ENCODE measurements at regions not wholly inside any gene's neighbourhood (a gene's known extent, or its start where the extent isn't known, plus 50 kb on each side); places are given as distances from the start of the nearest gene placed in this dataset.
A peak's percentile ranks its signal among the peaks of the same experiment; 100 is the strongest.
"Not testable (repeated sequence)": the region's sequence is repeated elsewhere in the genome, so short reads cannot be mapped to it uniquely, and the experiment has no call there.

DNA sequence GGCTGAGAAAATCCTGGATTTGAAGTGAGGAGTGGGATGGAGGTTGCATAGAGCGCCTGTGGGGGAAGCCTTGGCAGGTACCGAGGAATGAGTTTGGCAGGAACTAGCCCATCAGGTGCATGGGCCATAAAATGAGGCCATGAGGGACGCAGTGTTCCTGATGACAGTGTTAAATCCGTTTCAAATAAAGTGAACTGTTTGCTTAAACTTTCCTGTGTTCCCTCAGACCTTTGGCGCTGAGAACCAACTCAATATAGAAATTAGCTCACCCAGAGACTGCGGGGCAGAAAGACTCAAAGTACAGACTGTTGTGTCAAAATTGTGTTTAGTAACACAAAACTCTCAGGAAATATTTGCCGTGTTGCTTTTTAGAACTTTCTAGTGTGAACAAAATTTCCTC is 250.0 kb upstream of the NR3C2 start:
- peak; percentile 74 for DNase-seq (ENCODE audit: low spot score)
- peak; percentile 89 for ATAC-seq

DNA sequence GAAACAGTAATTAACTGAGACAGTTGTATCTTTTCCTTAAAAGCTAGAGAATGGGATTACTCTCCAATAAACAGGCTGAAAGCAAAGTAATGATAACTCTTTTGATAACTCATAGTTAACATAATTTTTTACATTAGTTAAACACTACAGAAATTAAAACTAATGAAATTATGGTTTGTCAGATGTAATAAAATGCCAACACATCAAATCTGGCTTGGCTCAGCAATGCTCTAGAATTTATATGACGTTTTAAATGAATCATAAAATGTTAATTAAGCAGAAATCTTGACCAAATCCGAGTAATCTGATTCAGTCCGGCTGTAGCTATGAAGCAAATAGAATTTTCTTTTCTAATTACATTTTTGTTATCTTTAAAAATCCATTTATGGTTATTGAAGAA is 244.2 kb upstream of the NR3C2 start:
- no peak for ATAC-seq
- no peak for DNase-seq (ENCODE audit: low spot score)

DNA sequence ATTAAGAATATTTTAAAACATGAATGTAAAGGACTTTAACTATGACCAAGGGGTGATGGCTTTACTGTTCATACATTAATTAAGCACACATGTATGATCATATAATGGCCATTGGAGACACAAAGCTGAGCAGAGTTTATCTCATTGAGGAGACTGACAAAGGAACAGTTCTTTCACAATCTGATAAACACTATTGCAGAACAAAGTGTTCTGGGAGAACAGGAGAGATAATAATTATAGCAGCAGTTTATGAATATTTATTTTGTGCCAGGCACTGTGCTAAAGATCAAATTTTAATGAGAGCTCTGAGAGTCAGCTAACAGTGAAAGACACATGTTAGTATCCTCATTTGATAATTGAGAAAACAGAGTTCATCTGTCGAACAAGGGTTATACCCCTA is 242.4 kb upstream of the NR3C2 start:
- DNase-seq (ENCODE audit: low spot score) (no peak), ATAC-seq (peak; percentile 25)

DNA sequence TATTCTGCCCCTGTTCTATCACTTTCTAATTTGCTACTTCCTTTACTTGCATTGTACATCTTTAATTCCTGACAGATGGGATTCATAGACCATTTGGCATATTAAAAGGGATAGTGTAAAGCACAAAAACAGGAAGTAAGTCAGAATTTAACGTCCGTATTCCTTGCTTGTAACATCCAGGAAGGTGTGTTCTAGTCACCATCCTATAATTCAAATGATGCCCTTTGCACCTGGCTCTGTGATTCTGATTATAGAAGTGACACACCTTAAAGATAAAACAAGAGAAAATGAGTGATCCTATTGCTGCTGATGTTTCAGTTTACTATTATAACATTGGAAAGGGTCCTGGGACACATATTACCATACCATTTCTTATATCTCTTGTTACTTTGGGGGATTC is 238.7 kb upstream of the NR3C2 start:
- DNase-seq (ENCODE audit: low spot score) (no peak), ATAC-seq (no peak)

DNA sequence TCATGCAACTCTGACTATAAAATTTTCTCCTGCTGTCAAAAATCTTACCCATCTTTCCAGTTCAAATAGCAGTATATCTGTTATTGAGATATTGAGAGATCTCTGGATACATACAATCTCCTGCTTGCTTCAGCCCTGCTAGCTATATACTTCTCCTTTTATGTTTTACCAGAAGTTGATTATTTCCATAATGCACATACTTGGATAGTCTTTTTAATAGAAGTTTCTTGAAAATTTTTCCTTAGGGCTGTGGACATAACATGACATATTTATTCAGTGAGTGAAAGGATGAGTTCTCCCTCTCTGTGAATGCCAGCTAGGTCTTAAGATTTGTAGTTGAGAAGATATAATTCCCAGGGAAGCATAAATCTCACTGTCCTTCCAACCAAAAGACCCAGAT is 234.1 kb upstream of the NR3C2 start:
- DNase-seq (ENCODE audit: low spot score) = no peak
- ATAC-seq = no peak

DNA sequence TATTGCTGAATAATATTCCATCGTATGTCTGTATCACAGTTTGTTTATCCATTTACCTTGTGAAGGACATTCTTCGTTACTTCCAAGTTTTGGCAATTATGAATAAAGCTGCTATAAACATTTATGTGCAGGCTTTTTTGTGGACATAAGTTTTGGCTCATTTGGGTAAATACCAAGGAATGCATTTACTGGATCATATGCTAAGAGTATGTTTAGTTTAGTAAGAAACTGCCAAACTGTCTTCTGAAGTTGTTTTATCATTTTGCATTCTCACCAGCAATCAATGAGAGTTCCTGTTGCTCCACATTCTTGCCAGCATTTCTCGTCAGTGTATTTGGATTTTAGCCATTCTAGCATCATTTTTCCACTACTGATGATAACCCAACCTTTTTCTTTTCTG is 232.7 kb upstream of the NR3C2 start:
- DNase-seq (ENCODE audit: low spot score) (no peak), ATAC-seq (no peak)

DNA sequence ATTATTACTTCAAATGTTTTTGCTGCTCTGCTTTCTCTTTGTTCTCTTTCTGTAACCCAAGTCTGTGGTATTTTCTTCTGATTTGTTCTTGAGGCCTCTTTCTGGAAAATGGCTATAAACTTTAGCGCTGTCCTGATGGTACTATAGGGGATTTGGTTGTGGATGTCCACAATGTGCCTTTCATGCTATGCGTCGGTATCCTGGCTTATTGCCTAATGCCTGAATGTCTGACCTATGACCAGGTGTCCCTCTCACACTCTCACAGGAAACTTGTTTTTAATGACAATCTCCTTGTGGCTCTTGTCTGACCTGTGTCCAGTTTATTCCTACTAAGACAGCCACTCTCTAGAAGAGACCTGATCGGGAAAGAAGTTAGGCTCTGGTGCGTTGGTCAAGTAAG is 222.4 kb upstream of the NR3C2 start:
- no peak for ATAC-seq
- no peak for DNase-seq (ENCODE audit: low spot score)

DNA sequence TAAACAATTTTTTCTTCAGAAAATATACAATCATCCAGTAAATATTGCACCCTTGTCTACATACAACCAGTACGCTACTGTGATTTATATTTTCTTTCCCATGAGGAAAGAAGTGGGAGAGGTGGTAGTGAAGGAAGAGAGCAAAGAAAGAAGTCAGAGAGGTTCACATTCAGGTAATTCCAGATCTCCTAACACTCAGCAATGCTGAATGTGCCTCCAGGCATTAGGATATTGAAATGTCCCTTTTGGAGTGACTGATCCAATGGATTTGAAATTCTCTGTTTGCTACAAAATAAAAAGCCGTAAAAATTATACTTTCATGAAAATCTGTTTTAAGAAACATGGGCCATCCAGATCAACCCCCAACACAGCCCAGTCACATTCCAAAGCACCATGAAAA is 211.9 kb upstream of the NR3C2 start:
- DNase-seq (ENCODE audit: low spot score) (no peak), ATAC-seq (no peak)

DNA sequence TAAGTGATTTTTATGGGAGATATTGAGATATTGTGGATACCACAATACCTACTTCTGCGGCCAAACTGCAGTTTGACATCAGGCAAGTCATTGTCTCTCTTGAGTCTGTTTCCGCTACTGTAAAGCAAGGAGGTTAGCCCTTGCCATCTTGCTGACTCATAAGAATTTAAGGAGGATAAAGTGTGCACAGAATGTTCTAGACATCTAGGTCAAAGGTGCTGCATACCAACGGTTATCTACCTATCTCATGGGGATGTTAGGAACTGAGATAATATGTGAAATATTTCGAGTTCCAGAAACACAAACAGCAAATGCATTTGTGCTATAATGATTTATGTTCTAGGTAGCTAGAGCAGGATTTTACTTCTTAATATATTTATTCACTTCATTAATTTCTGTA is 211.5 kb upstream of the NR3C2 start:
- DNase-seq (ENCODE audit: low spot score) (no peak), ATAC-seq (no peak)

DNA sequence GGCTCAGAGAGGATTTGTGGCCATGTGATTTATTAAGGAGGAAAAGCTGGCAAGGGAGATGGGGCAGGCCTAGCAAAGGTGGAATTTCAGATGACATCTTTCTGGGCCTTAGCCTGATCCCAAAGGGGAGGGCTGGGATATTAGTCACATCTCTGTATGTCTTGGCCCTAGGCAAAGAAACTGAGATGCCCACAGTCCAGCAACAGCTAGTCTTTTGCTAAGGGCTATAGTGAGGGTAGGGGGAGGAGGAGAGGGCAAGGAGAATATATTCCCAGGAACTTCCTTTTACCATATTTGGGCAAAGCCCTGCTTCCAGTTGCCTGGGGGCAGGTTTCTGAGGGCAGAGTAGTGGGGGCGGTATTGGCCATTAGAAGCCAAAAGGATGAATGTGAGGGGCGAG is 209.8 kb upstream of the NR3C2 start:
- DNase-seq (ENCODE audit: low spot score) (no peak), ATAC-seq (no peak)

DNA sequence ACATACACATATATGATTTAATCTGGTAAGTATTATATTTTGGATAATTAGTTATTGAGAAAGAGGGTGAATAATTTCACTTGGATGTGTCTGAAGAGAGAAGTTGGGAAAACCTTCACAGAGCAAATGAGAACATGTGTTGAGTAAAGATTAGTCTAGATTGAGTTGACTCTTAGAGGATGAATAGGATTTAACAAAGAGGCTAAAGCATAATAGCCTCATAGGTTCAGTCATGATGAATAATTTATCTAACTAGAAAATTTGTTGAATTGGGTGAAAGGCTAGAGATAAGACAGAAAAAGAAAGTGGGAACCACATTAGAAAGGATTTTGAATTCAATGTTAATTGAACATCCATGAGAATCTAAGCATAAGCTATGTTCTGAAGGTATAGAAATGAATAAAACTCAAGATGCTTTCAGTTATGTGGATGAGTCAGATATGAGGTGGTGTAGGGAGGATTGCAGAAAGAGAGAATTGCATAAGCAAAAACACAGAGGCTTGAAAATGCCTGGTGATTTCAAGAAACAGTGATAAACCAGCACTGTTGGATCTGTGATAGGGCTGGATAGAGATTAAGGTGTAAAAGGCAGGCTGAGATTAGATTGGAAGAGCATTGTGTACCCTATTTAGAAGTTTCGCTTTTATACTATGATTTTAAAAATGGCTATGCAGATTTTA is 207.6 kb upstream of the NR3C2 start:
- DNase-seq (ENCODE audit: low spot score) (no peak), ATAC-seq (no peak)

DNA sequence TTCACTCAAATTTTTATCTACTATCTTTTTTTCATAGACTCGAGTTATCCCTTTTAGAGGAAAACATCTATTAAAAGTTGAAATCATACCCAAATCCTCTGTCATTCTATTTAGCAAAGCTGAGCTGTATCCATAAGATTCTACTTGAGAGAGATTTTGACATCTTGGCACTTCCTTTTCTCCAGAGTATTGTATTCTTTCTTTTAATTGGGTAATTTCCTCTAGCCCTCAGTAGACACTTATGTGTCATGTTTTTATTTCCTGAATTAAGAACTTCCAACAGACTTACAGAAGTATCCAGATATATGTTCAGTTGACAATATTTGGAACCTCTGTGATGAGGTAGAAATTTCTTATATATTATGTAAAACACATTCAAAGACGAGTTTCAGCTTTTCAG is 201.6 kb upstream of the NR3C2 start:
- DNase-seq (ENCODE audit: low spot score) (no peak), ATAC-seq (no peak)

DNA sequence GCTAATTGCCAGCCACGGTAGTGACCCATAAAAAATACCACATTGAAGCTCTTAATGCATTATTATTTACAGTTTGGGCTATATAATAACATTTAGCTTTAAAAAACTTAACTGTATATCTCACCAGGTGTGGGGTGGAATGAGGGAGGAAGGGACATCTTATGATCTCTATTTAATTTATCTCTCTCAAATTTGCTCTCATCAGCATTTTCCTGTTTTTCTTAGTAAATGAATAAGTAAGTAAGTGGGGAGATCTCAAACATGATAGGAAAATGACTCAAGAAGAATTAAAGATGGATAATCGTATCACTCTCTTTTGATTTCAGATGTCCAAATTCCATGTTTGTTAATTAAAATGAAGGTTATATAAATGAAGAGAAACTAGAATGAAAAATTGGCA is 200.7 kb upstream of the NR3C2 start:
- no peak for DNase-seq (ENCODE audit: low spot score)
- no peak for ATAC-seq

DNA sequence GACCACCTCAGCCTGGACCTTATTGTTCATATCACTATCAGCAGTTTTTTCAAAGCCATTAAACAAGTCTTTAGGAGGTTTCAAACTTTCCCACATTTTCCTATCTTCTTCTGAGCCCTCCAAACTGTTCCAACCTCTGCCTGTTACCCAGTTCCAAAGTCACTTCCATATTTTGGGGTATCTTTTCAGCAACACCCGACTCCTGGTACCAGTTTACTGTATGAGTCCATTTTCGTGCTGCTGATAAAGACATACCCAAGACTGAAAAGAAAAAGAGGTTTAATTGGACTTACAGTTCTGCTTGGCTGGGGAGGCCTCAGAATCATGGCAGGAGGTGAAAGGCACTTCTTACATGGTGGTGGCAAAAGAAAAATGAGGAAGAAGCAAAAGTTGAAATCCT is 195.9 kb upstream of the NR3C2 start:
- not testable (repeated sequence) for DNase-seq (ENCODE audit: low spot score); ATAC-seq

DNA sequence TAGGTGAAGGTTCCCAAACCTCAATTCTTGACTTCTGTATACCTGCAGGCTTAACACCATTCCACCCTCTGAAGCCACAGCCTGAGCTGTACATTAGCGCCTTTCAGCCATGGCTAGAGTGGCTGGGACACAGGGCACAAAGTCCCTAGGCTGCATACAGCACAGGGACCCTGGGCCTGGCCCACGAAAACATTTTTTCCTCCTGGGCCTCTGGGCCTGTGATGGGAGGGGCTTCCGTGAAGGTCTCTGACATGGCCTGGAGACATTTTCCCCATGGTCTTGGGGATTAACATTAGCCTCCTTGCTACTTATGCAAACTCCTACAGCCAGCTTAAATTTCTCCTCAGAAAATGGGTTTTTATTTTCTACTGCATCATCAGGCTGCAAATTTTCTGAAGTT is 195.2 kb upstream of the NR3C2 start:
- ATAC-seq = not testable (repeated sequence)

DNA sequence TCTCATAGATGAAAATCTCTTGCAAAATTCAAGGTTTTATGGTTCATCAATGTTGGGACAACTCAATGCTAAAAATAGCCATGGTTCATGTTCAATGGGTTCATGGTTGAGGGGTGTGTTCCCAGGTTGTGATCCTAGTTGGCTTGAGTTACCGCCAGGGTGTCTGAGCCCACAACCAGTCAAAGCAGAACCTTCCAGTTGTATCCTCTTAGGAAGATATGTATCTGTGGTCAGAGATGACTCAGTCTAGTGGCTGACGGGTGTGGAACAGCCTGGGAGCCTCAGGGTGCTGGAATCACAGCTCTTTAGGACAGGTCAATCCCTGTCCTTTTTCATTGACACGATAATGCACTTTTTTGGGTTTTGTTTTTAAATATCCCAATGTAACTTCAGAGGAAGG is 192.3 kb upstream of the NR3C2 start:
- ATAC-seq = no peak
- no peak for DNase-seq (ENCODE audit: low spot score)

More for the DNA sequence above, 195.2 kb upstream of the NR3C2 start:
- not testable (repeated sequence) for DNase-seq (ENCODE audit: low spot score)

DNA sequence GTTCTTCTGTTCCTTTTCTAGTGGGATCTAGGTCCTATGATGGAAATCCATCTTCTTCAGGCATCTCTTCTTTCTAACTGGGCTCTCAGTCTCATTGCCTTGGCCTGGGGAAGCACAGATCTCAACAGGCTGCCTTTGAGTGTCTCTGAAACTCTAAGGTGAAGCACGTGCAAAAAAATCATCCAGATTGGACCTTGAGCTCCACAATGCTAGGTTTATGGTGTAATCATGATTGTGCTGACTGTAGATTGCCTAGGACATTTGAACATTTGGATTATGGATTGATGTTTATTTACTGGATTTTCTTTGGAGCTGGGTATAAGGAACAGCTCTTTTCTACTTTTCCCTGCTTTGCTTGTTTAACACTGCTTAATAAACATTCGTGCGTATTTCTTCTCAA is 191.5 kb upstream of the NR3C2 start:
- DNase-seq (ENCODE audit: low spot score) (no peak), ATAC-seq (peak; percentile 63)

DNA sequence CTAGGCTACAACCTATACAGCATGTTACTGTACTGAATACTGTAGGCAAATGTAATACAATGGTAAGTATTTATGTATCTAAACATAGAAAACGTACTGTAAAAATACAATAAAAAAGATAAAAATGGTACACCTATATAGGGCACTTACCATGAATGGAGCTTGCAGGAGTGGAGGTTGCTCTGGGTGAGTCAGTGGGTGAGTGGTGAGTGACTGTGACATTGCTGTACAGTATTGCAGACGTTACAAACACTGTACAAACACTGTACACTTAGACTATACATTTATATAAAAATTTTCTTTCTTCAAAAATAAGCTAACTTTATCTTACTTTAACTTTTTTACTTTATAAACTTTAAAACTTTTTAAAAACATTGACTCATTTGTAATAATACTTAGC is 190.3 kb upstream of the NR3C2 start:
- no peak for ATAC-seq
- no peak for DNase-seq (ENCODE audit: low spot score)

DNA sequence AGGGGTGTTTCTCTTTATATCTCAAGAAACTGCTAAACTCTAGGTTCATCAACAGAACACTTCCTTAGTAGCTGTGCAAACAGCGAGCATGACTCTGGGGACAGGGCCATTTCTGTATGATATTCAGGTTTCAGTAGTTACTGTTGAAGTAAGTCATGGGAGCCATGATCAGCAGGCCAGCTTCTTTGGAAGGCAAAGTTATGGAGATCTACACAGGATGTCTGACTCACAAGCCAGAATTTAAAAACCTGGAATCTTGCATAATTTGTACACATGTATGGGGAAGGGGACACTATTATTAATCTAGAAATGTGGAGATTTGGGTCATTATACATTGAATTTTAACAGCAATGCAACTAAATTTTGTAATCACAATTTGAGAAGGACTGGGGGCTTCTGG is 187.8 kb upstream of the NR3C2 start:
- DNase-seq (ENCODE audit: low spot score) = no peak
- no peak for ATAC-seq

DNA sequence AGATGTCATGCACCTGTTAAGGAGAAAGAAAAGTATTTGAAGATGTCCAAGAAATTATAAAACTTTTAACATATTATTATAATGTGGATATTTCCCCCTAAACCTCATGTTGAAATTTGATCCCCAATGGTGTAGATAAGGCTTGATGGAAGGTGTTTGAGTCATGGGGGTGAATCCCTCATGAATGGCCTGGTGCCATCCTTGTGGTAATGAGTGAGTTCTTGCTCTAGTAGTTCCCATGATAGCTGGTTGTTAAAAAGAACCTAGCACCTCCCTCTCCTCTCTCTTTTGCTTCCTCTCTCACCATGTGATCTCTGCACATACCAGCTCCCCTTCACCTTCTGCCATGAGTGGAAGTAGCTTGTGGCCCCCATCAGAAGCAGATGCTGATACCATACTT is 176.6 kb upstream of the NR3C2 start:
- ATAC-seq (no peak), DNase-seq (ENCODE audit: low spot score) (no peak)

DNA sequence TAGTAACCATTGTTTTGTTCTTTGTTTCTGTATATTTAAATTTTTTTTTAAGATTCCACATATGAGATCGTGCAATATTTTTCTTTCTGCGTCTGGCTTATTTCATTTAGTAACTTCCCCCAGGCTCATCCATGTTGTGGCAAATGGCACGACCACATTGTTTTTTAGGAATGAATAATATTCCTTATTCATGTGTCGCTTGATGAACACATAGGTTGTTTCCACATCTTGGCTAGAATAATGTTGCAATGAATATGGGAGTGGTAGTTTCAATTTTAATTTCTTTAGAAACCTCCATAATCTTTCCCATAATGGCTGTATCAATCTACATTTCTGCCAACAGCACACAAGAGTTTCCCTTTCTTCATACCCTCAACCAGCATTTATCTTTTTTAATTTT is 166.8 kb upstream of the NR3C2 start:
- ATAC-seq (no peak), DNase-seq (ENCODE audit: low spot score) (no peak)

DNA sequence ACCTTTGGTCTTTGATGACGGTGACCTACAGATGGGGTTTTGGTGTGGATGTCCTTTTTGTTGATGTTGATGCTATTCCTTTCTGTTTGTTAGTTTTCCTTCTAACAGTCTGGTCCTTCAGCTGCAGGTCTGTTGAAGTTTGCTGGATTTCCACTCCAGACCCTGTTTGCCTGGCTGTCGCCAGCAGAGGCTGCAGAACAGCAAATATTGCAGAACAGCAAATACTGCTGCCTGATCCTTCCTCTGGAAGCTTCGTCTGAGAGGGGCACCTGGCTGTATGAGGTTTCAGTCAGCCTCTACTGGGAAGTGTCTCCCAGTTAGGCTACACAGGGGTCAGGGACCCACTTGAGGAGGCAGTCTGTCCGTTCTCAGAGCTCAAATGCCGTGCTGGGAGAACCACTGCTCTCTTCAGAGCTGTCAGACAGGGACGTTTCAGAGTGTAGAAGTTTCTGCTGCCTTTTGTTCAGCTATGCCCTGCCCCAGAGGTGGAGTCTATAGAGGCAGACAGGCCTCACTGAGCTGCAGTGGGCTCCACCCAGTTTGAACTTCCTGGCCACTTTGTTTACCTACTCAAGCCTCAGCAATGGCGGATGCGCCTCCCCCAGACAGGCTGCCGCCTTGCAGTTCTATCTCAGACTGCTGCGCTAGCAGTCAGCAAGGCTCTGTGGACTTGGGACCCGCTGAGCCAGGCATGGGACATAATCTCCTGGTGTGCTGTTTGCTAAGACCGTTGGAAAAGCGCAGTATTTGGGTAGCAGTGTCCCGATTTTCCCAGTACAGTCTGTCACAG is 156.4 kb upstream of the NR3C2 start:
- not testable (repeated sequence) for DNase-seq (ENCODE audit: low spot score); ATAC-seq

DNA sequence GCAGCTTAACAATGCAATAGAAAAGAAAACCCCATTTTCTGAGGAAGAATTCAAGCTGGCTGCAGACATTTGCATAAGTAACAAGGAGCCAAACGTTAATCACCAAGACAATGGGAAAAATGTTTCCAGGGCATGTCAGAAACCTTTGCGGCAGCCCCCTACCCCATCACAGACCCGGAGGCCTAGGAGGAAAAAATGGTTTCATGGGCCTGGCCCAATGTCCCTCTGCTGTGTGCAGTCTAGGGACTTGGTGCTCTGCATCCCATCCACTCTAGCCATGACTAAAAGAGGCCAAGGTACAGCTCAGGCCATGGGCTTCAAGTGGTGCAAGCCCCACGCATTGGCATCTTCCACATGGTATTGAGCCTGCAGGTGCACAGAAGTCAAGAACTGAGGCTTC is 147.0 kb upstream of the NR3C2 start:
- DNase-seq (ENCODE audit: low spot score) (no peak), ATAC-seq (no peak)
